ENCODE measurements at regions not wholly inside any gene's neighbourhood (a gene's known extent, or its start where the extent isn't known, plus 50 kb on each side); places are given as distances from the start of the nearest gene placed in this dataset.

GRCh38 chr13:67410645-67411044 lies 180.5 kb upstream of the PCDH9 start:
- no peaks in the 10 kb centered on the region for H3K36me3 ChIP-seq (replicated peaks in 1 of 2; ENCODE audit: control insufficient read depth in 1 of 2, insufficient read depth in 2 of 2, low read length in 1 of 2)
- H3K4me3 ChIP-seq (ENCODE audit: low read depth in 2 of 2, low read length in 1 of 2), result no peak overlapping the region
- CTCF ChIA-PET, result no interaction called here
- H3K4me1 ChIP-seq (ENCODE audit: control insufficient read depth in 1 of 2, insufficient read depth in 2 of 2, low read depth in 1 of 2, low read length in 1 of 2), result no peaks in the 10 kb centered on the region
- H2AFZ ChIP-seq (ENCODE audit: low read depth), result no peak overlapping the region
- no peak for TF ChIP-seq RXRA (IDR thresholded peaks at IDR 0.05; ENCODE audit: borderline replicate concordance, low read depth)
- TF ChIP-seq, protein P1, sequence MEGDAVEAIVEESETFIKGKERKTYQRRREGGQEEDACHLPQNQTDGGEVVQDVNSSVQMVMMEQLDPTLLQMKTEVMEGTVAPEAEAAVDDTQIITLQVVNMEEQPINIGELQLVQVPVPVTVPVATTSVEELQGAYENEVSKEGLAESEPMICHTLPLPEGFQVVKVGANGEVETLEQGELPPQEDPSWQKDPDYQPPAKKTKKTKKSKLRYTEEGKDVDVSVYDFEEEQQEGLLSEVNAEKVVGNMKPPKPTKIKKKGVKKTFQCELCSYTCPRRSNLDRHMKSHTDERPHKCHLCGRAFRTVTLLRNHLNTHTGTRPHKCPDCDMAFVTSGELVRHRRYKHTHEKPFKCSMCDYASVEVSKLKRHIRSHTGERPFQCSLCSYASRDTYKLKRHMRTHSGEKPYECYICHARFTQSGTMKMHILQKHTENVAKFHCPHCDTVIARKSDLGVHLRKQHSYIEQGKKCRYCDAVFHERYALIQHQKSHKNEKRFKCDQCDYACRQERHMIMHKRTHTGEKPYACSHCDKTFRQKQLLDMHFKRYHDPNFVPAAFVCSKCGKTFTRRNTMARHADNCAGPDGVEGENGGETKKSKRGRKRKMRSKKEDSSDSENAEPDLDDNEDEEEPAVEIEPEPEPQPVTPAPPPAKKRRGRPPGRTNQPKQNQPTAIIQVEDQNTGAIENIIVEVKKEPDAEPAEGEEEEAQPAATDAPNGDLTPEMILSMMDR (IDR thresholded peaks at IDR 0.05), result no peak
- TF ChIP-seq, protein P2, sequence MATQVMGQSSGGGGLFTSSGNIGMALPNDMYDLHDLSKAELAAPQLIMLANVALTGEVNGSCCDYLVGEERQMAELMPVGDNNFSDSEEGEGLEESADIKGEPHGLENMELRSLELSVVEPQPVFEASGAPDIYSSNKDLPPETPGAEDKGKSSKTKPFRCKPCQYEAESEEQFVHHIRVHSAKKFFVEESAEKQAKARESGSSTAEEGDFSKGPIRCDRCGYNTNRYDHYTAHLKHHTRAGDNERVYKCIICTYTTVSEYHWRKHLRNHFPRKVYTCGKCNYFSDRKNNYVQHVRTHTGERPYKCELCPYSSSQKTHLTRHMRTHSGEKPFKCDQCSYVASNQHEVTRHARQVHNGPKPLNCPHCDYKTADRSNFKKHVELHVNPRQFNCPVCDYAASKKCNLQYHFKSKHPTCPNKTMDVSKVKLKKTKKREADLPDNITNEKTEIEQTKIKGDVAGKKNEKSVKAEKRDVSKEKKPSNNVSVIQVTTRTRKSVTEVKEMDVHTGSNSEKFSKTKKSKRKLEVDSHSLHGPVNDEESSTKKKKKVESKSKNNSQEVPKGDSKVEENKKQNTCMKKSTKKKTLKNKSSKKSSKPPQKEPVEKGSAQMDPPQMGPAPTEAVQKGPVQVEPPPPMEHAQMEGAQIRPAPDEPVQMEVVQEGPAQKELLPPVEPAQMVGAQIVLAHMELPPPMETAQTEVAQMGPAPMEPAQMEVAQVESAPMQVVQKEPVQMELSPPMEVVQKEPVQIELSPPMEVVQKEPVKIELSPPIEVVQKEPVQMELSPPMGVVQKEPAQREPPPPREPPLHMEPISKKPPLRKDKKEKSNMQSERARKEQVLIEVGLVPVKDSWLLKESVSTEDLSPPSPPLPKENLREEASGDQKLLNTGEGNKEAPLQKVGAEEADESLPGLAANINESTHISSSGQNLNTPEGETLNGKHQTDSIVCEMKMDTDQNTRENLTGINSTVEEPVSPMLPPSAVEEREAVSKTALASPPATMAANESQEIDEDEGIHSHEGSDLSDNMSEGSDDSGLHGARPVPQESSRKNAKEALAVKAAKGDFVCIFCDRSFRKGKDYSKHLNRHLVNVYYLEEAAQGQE (IDR thresholded peaks at IDR 0.05; ENCODE audit: low read depth, low read length), result no peak
- no peak for TF ChIP-seq FOXM1 (IDR thresholded peaks at IDR 0.05; ENCODE audit: low read depth)
- TF ChIP-seq, protein P3, sequence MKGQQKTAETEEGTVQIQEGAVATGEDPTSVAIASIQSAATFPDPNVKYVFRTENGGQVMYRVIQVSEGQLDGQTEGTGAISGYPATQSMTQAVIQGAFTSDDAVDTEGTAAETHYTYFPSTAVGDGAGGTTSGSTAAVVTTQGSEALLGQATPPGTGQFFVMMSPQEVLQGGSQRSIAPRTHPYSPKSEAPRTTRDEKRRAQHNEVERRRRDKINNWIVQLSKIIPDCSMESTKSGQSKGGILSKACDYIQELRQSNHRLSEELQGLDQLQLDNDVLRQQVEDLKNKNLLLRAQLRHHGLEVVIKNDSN (IDR thresholded peaks at IDR 0.05; ENCODE audit: borderline replicate concordance, low read depth), result no peak
- no peak for TF ChIP-seq EP300 (IDR thresholded peaks at IDR 0.05; ENCODE audit: borderline replicate concordance in 1 of 2, low read depth in 1 of 2, low read length in 1 of 2)
- TF ChIP-seq SMC3 (IDR thresholded peaks at IDR 0.05; ENCODE audit: low read depth, low read length), result no peak
- TF ChIP-seq RAD21 (IDR thresholded peaks at IDR 0.05; ENCODE audit: low read length), result no peak
- TF ChIP-seq, protein P4, sequence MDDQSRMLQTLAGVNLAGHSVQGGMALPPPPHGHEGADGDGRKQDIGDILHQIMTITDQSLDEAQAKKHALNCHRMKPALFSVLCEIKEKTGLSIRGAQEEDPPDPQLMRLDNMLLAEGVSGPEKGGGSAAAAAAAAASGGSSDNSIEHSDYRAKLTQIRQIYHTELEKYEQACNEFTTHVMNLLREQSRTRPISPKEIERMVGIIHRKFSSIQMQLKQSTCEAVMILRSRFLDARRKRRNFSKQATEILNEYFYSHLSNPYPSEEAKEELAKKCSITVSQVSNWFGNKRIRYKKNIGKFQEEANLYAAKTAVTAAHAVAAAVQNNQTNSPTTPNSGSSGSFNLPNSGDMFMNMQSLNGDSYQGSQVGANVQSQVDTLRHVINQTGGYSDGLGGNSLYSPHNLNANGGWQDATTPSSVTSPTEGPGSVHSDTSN (IDR thresholded peaks at IDR 0.05), result no peak
- no peak for TF ChIP-seq FOSL2 (IDR thresholded peaks at IDR 0.05; ENCODE audit: borderline replicate concordance, low read depth)
- no peak for TF ChIP-seq USF2 (IDR thresholded peaks at IDR 0.05; ENCODE audit: borderline replicate concordance, low read depth, low read length)
- no peak for TF ChIP-seq MXI1 (IDR thresholded peaks at IDR 0.05; ENCODE audit: low read depth, low read length)
- TF ChIP-seq ELF1 (IDR thresholded peaks at IDR 0.05), result no peak
- TF ChIP-seq POLR2AphosphoS5 (IDR thresholded peaks at IDR 0.05; ENCODE audit: low read depth, low read length), result no peak
- TF ChIP-seq TAF1 (IDR thresholded peaks at IDR 0.05; ENCODE audit: borderline replicate concordance, low read depth, low read length), result no peak
- no peak for TF ChIP-seq NFIC (IDR thresholded peaks at IDR 0.05; ENCODE audit: borderline replicate concordance)
- no peak for TF ChIP-seq MEF2A (IDR thresholded peaks at IDR 0.05; ENCODE audit: borderline replicate concordance, low read depth)
- TF ChIP-seq, protein P5, sequence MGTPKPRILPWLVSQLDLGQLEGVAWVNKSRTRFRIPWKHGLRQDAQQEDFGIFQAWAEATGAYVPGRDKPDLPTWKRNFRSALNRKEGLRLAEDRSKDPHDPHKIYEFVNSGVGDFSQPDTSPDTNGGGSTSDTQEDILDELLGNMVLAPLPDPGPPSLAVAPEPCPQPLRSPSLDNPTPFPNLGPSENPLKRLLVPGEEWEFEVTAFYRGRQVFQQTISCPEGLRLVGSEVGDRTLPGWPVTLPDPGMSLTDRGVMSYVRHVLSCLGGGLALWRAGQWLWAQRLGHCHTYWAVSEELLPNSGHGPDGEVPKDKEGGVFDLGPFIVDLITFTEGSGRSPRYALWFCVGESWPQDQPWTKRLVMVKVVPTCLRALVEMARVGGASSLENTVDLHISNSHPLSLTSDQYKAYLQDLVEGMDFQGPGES (IDR thresholded peaks at IDR 0.05; ENCODE audit: low read depth, low read length), result no peak
- no peak overlapping the region for H3K9ac ChIP-seq
- no peaks in the 10 kb centered on the region for H3F3A ChIP-seq (replicated peaks; ENCODE audit: insufficient read depth)
- no peaks in the 10 kb centered on the region for H3K27me3 ChIP-seq (ENCODE audit: insufficient read depth)
- no peaks in the 10 kb centered on the region for H3K9me2 ChIP-seq
- H3K27ac ChIP-seq (ENCODE audit: low read depth in 2 of 2, low read length in 1 of 2), result no peak overlapping the region
- no peak overlapping the region for H3K4me2 ChIP-seq
- POLR2A ChIA-PET, result no interaction called here
- no peaks in the 10 kb centered on the region for H3K79me2 ChIP-seq (ENCODE audit: insufficient read depth)
- no peaks in the 10 kb centered on the region; the same call in 1 of the 2 replicates for H3K9me3 ChIP-seq
- no peak for DNase-seq
- no peaks in the 10 kb centered on the region for H4K20me1 ChIP-seq (ENCODE audit: insufficient read depth)
- WGBS (ENCODE audit: low lambda C conversion rate), result 52% methylated on average over 1 of the region's 1 CpG

Measured in SK-N-SH (cell line).